ENCODE measurements at regions not wholly inside any gene's neighbourhood (a gene's known extent, or its start where the extent isn't known, plus 50 kb on each side); places are given as distances from the start of the nearest gene placed in this dataset.

DNA sequence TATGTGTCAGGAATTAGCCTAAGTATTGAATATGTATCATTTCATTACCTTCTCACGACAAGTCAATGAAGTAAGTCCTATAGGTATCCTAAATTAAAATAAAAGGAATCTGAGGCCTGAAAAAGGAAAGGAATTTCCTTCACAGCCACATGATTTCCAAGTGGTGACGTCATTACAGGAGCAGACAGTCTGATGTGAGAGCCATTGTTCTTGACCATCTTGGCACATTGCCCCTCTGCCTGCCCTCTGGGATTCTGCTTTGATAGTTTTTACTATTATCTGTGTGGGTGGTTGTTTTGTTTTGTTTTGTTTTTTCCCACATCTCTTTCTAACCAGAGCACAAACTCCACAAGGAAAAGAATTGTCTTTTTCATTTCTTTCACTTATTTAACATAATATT is 219.8 kb upstream of the UFL1 start:
- Histone ChIP-seq H3K27me3 (ENCODE audit: low read depth) (no peaks in the 10 kb centered on the region), H3K9me3 (no peaks in the 10 kb centered on the region), H3K36me3 (no peaks in the 10 kb centered on the region), H3K4me1 (no peaks in the 10 kb centered on the region), H3K27ac (no peak overlapping the region), H3K4me3 (no peak overlapping the region)
- TF ChIP-seq, protein P1, sequence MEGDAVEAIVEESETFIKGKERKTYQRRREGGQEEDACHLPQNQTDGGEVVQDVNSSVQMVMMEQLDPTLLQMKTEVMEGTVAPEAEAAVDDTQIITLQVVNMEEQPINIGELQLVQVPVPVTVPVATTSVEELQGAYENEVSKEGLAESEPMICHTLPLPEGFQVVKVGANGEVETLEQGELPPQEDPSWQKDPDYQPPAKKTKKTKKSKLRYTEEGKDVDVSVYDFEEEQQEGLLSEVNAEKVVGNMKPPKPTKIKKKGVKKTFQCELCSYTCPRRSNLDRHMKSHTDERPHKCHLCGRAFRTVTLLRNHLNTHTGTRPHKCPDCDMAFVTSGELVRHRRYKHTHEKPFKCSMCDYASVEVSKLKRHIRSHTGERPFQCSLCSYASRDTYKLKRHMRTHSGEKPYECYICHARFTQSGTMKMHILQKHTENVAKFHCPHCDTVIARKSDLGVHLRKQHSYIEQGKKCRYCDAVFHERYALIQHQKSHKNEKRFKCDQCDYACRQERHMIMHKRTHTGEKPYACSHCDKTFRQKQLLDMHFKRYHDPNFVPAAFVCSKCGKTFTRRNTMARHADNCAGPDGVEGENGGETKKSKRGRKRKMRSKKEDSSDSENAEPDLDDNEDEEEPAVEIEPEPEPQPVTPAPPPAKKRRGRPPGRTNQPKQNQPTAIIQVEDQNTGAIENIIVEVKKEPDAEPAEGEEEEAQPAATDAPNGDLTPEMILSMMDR (IDR thresholded peaks at IDR 0.05): no peak
- intact Hi-C loops (cut with DNase I): no loop called here
- ATAC-seq (no peak), DNase-seq (no peak)

DNA sequence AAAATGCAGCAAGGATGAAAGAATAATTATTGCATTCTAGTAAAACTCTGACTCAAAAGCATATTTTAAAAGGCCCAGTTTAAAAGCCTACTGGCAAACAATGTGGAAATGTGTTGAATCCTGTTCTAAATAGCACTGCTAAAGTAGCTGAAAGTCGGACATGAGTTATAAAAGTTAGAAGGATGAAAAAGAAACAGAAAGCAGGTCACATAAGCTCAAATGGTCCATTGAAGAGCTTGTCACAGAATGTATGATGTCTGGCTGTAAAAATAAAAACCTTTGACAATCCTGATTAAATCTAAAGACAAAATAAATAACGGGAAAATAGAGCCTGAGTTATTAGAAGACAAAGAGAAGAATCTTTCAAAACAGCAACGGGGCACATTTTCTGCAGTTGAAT is 218.6 kb upstream of the UFL1 start:
- no peak overlapping the region for H3K4me3 ChIP-seq
- intact Hi-C loops (cut with DNase I): no loop called here
- no peak overlapping the region for H3K27ac ChIP-seq
- TF ChIP-seq, protein P1 (IDR thresholded peaks at IDR 0.05): no peak
- H3K27me3 ChIP-seq (ENCODE audit: low read depth): no peaks in the 10 kb centered on the region
- no peaks in the 10 kb centered on the region for H3K9me3 ChIP-seq
- ATAC-seq (no peak), DNase-seq (no peak)
- no peaks in the 10 kb centered on the region for H3K4me1 ChIP-seq
- H3K36me3 ChIP-seq: no peaks in the 10 kb centered on the region

DNA sequence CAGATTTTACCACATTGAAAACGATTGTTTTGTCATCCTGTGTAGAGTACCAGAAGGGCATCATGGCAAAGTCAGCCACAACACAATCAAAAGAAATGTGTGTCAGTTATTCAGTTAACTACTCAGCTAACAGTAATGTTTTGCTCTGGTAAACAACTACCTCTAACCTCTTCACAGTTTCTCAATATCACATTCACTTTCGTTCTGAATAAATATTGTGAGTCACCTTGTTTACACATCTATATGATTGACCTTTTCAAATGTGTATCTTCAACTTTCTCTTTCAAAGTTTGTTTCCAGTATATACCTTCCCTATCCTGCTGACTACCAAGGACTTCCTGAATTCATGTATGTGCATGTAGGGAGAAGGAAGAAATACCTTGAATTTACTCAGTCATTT is 216.6 kb upstream of the UFL1 start:
- DNase-seq: no peak
- H3K36me3 ChIP-seq: no peaks in the 10 kb centered on the region
- no peak for ATAC-seq
- intact Hi-C loops (cut with DNase I): no loop called here
- TF ChIP-seq, protein P1 (IDR thresholded peaks at IDR 0.05): no peak
- H3K27me3 ChIP-seq (ENCODE audit: low read depth): no peaks in the 10 kb centered on the region
- no peaks in the 10 kb centered on the region for H3K4me1 ChIP-seq
- H3K4me3 ChIP-seq: no peak overlapping the region
- no peaks in the 10 kb centered on the region for H3K9me3 ChIP-seq
- no peak overlapping the region for H3K27ac ChIP-seq

DNA sequence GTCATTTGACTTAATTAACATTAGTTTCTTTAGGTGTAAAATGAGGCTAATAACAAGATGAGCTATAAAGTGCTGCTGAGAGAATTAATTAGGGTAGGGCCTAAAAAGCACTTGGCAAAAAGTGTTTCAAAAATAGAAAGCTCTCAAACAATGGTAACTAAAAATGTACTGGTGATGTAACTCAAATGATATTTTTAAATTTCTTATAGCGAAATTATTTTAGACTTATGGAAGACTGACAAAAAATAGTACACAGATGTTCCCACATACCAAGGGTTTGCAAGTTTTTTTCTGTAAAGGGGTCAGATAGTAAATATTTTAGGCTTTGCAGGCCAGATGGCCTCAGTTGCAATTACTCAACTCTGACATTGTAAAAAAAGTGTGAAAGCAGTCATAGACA is 190.7 kb upstream of the UFL1 start:
- no peak for ATAC-seq
- H3K27me3 ChIP-seq (ENCODE audit: low read depth): no peaks in the 10 kb centered on the region
- TF ChIP-seq, protein P1 (IDR thresholded peaks at IDR 0.05): no peak
- H3K27ac ChIP-seq: no peak overlapping the region
- intact Hi-C loops (cut with DNase I): no loop called here
- H3K36me3 ChIP-seq: no peaks in the 10 kb centered on the region
- no peak overlapping the region for H3K4me3 ChIP-seq
- no peaks in the 10 kb centered on the region for H3K4me1 ChIP-seq
- DNase-seq: no peak
- H3K9me3 ChIP-seq: no peaks in the 10 kb centered on the region

DNA sequence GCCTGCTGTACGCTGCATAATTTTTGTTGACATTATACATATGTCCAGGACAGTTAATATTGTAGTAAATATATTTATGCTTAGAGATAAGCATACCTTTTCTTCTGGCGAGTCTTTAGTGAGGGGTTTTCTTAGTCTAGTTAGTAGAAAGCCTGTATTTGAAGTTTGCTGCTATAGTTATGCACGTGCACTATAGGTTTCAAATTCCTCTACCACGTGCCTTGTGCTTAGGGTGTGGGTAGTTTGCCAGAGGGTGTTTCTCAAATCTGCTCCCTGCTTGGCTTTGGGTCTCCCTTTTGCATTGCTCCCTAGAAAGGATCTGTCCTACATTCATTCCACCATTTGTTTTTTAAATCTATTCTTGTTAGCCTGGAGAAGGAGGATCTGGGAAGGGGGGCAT is 181.4 kb upstream of the UFL1 start:
- H3K27ac ChIP-seq: no peak overlapping the region
- ATAC-seq: no peak
- no peaks in the 10 kb centered on the region for H3K4me1 ChIP-seq
- no peak for DNase-seq
- H3K27me3 ChIP-seq (ENCODE audit: low read depth): no peaks in the 10 kb centered on the region
- no peaks in the 10 kb centered on the region for H3K36me3 ChIP-seq
- H3K4me3 ChIP-seq: no peak overlapping the region
- no peaks in the 10 kb centered on the region for H3K9me3 ChIP-seq
- TF ChIP-seq, protein P1 (IDR thresholded peaks at IDR 0.05): no peak
- intact Hi-C loops (cut with DNase I): no loop called here

DNA sequence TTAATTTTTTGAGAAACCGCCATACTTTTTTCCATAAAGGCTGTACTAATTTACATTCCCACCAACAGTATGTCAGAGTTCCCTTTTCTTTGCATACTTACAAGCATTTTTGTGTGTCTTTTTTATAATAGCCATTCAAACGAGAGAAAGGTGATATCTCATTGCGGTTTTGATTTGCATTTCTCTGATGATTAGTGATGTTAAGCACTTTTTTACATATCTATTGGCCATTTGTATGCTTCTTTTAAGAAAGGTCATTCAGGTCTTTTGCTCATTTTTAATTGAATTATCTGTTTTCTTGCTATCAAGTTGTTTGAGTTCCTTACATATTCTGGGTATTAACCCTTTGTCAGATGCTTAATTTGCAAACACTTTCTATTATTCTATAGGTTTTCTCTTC is 176.1 kb upstream of the UFL1 start:
- TF ChIP-seq, protein P1 (IDR thresholded peaks at IDR 0.05): no peak
- Histone ChIP-seq H3K27me3 (ENCODE audit: low read depth) (no peaks in the 10 kb centered on the region), H3K36me3 (no peaks in the 10 kb centered on the region), H3K4me3 (no peak overlapping the region), H3K27ac (no peak overlapping the region), H3K4me1 (no peaks in the 10 kb centered on the region), H3K9me3 (no peaks in the 10 kb centered on the region)
- ATAC-seq (no peak), DNase-seq (no peak)
- intact Hi-C loops (cut with DNase I): no loop called here

Data from lower lobe of right lung (tissue), 2 donors.